ENCODE measurements at regions not wholly inside any gene's neighbourhood (a gene's known extent, or its start where the extent isn't known, plus 50 kb on each side); places are given as distances from the start of the nearest gene placed in this dataset.

DNA sequence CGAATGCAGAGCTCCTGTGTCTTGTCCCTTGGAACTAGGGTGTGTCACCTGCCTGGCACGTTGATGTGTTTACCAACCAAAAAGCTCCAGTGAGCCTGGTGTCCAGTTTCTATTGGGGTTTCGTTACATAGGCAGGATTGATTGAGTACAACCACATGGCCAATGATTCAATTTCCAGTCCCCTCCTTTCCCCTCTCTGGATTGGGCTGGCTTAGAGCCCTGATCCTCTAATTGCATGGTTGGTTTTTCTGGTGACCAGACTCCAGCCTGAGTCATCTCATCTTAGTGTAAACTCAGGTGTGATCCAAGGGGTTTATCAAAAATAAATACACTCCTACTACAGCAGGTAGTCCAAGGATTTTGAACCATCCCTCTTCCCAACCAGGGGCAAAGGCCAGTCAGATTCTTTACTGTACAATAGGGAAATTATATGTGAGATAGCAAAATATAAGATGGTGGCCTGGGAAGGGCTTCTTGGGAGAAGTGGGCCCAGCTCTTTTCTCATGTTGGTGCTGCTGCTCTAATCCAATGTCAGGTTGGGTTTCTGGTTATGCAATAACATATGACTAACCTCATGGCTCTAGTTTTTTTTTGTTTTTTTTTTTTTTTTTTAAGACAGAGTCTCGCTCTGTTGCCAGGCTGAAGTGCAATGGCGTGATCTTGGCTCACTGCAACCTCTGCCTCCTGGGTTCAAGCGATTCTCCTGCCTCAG is 64.7 kb upstream of the MGAT5 start:
- TF ChIP-seq POLR2A (IDR thresholded peaks at IDR 0.05) (no peak), CTCF (IDR thresholded peaks at IDR 0.05) (no peak)
